GM10266 (cell line): ENCODE measurements at regions not wholly inside any gene's neighbourhood (a gene's known extent, or its start where the extent isn't known, plus 50 kb on each side); places are given as distances from the start of the nearest gene placed in this dataset.
"Not testable (repeated sequence)": the region's sequence is repeated elsewhere in the genome, so short reads cannot be mapped to it uniquely, and the experiment has no call there.

Experiments used
- DNase-seq: peaks from one replicate; pipeline ENCODE4 v3.0.0; 2012; ENCODE audit errors: extremely low spot score
- TF ChIP-seq, protein P1 (sequence below): IDR thresholded peaks from 2 replicates; pipeline ENCODE4 v1.5.1; 2012; ENCODE audit warnings: mild to moderate bottlenecking, low read depth; ENCODE audit not compliant: control insufficient read depth, insufficient read depth; ENCODE audit errors: missing control alignments

DNA sequence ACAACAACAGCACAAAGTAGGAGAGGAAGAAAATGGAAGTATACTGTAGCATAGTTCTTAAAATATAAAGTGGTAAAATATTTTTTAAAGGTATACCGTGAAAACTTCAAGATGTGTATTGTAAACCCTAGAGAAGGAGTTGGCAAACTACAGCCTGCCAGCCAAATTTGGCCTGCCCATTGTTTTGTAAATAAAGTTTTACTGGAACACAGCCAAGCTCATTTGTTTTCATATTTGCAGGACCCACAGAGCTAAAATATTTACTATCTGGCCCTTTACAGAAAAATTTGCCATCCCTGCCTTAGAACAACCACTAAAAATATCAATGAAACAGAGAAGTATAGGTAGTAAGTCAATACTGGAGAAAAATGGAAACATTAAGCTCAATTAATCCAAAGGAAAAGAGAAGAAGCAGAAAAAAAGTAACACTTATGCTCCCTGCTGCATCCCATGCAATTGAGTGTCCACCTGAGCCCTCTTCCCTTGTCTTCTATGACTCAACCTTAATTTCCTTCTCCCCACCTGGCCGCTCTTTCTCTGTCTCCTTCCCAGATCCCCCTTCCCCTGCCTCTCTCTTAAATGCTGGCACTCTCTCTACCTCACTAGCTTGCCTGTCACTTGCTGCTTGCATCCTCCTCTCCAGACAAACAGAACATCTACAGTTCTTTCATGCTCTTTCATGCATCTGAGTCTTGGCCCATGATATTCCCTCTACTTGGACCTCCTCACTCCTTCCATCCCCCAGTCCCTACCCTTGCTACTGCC lies 50.6 kb upstream of the FER start:
- DNase-seq = no peak
- TF ChIP-seq, protein P1, sequence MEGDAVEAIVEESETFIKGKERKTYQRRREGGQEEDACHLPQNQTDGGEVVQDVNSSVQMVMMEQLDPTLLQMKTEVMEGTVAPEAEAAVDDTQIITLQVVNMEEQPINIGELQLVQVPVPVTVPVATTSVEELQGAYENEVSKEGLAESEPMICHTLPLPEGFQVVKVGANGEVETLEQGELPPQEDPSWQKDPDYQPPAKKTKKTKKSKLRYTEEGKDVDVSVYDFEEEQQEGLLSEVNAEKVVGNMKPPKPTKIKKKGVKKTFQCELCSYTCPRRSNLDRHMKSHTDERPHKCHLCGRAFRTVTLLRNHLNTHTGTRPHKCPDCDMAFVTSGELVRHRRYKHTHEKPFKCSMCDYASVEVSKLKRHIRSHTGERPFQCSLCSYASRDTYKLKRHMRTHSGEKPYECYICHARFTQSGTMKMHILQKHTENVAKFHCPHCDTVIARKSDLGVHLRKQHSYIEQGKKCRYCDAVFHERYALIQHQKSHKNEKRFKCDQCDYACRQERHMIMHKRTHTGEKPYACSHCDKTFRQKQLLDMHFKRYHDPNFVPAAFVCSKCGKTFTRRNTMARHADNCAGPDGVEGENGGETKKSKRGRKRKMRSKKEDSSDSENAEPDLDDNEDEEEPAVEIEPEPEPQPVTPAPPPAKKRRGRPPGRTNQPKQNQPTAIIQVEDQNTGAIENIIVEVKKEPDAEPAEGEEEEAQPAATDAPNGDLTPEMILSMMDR = no peak

DNA sequence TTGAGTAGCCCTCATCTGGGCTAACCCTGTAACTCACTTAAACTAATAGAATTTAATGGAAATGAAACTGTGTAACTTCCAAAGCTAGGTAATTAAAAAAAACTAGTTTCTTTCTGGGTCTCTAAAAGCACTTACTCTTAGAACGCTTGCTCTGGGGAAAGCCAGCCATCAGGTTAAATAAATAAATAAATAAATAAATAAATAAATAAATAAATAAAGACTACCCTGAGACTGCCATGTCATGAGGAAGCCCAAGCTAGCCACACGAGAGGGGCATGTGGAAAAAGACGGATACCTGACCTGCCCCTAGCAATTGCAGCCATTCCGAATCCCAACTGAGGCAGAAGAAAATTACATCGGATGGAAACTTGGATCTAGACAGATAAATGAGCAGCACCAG lies 51.3 kb upstream of the FER start:
- TF ChIP-seq, protein P1 = no peak
- no peak for DNase-seq

DNA sequence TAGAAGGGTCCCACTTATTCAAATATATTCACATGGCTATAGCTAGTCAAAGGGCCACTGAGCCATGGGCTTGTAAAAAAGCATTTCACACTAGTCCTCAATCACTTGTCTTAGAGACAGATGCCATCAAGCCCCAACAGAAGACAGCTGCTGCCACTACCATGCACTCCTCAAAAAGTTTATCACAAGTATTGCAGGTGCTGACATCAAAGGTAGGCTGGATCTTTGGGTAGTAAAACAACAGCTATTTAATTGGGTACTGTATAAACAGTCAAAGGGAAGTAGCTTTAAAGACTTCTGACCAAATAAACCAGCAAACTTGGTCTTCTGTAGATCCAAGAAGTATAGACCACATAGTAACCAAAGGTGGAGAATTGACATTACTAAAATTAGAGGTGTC lies 59.2 kb upstream of the FER start:
- TF ChIP-seq, protein P1 = no peak
- DNase-seq = no peak

DNA sequence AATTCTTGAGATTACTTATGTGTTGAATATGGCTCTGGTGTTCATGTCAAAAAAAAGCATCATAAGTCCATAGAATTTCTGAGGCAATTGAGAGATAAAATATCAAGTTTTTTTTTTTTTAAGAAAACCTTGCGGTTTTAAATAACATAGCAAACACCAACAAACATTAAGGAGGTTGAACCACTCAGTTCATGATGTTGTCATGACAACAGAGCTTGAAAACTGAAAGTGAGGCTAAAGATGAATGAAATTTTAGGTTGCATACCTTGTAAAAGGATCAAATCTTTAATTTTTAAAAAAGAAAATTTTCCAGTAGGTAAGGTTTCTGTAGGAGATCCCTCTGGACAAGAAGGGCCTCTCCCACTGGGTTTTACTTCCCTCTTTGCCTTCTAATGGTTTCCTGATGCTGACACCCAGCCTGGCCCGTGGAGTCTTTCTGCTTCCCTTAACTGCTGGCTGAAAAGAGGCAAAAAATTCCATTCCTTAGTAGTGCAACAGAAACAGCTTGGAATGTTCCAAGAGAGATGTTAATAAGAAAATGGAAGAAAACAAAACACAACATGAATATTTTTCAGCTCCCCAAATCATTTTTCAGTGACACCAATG lies 60.0 kb upstream of the FER start:
- TF ChIP-seq, protein P1 = no peak
- DNase-seq = no peak

DNA sequence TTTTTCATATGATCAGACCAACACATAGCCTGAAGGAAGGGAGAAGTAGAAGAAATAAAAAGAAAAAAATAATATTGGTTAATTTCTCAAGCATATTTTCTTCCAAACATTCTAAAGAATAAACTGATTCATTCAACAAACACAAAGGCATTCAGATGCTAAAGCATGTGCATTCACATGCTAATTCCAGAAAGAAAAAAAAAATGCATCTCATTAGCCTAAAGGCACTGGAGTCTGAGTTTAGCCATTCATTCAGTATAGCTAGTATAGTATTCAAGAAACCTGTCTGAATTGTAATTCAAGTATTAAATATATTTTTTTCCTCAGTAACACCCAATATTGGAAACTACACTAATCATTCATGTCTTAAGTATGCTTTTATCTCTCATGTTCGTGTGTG lies 61.0 kb upstream of the FER start:
- DNase-seq = no peak
- TF ChIP-seq, protein P1 = no peak

DNA sequence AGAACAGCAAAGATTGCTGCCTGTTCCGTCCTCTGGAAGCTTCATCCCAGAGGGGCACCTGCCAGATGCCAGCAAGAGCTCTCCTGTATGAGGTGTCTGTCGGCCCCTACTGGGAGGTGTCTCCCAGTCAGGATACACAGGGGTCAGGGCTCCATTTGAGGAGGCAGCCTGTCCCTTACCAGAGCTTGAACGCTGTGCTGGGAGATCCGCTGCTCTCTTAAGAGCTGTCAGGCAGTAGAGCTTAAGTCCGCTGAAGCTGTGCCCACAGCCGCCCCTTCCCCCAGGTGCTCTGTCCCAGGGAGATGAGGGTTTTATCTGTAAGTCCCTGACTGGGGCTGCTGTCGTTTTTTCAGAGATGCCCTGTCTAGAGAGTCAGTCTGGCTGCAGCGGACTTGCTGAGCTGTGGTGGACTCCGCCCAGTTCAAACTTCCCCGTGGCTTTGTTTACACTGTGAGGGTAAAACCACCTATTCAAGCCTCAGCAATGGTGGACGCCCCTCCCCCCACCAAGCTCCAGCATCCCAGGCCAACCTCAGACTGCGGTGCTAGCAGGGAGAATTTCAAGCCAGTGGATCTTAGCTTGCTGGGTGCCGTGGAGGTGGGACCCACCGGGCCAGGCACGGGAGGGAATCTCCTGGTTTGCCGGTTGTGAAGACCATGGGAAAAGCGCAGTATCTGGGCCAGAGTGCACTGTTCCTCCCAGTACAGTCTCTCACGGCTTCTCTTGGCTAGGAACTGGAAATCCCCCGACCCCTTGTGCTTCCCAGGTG lies 62.1 kb upstream of the FER start:
- not testable (repeated sequence) for DNase-seq

DNA sequence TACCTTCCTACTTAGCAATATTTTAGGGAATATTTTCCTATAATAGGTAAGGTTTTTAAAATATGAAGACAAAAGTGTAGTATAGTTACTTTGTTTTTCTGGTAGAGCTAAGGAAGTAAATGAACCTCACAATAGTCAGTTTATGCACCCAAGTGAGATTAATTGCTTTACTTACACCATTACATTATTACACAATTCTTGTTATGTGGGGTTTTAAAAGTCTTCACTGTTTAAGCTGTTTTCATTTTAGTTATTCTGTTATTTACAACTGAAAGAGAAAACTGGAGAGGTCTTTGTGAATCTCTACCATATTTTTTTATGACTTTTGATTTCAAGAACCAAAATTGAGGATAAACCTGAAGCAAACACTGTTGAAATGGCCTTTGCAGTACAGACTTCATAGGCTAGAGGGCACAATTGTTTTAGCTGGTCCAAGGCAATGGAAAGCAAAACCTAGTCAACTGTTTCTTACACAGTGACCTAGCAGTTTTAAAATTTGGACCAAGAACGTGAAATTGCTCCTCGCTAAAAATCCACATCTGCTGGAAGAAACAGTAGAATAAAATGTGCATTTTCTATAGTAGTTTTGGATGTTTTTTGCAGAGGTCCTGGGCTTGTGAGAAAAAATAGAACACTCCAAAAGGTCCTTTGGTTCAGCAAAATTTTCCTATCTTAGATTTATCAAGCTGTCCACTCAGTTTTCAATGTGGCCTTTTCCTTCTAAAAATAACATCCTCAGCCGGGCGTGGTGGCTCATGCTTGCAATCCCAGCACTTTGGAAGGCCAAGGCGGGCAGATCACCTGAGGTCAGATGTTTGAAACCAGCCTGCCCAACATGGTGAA lies 66.4 kb upstream of the FER start:
- TF ChIP-seq, protein P1 = peak; percentile 84

More for the DNA sequence above, 66.4 kb upstream of the FER start:
- DNase-seq = peak; percentile 65
